GM19328 (cell line): ENCODE measurements at regions not wholly inside any gene's neighbourhood (a gene's known extent, or its start where the extent isn't known, plus 50 kb on each side); places are given as distances from the start of the nearest gene placed in this dataset.

Experiments used
- ATAC-seq: cut with Tn5 transposase; IDR thresholded peaks from one replicate; pipeline ENCODE4 v1.9.1; 2021; ENCODE audit warnings: mild to moderate bottlenecking, moderate library complexity; ENCODE audit not compliant: unreplicated experiment

DNA sequence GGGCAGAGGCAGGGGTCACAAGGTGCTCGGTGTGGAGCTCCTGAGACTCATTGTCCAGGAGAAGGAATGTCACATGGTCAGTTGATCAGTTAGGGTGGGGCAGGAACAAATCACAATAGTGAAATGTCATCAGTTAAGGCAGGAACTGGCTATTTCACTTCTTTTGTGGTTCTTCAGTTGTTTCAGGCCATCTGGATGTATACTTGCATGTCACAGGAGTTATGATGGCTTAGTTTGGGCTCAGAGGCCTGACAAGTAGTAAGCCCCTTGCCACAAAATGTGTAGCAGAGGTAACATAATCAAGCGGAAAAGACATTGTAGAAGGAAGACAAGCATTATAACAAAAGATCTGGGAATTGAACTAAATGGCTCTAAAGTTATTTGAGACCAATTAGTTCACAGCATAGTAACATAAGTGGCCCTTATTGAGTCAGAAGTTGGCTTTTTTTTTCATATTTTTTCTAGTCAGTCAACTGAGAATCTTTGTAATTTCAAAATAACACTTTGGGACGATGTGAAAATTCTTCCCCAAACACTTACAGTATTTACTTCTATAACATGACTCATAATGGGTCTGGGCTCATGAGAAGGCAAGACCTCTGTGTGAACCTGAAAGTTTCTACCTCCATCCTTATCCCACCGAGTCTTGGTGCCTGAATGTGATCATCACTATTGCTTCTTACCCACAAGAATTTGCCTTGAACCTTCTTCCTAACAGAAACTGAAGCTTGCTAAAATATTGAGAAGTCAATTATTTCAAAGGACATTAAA lies 137.0 kb upstream of the DPT start:
- ATAC-seq: no peak

DNA sequence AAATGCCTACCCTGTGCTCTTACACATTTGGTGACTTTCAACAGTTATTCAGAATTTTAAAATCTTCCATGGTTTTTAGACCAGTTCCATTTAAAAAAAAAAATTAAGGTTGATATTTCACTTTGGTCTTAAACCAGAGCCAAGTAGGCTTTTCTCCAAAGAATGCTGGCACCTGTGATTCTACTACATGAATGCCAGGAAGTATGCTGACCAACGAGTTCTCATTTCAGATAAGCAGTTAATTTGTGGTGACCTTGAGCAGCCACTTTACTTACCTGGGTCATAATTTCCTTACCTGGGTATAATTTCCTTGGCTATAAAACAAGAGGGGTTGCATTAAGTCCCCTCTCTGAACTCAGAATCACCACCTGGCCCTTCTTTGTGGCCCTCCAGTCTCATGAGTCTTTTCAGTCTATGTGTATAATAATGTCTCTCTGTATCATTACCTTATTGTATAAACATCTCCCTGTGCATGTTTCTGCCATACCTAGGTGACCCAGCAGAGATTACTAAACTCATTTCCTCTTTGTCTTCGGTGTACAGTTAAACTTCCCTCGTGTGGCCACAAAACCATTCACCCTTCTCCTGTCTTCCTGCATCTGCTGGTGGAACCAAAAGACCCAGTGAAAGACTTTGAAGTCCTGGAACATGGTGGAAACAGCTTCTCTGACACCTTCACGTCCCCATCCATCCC lies 139.1 kb upstream of the DPT start:
- ATAC-seq: no peak

DNA sequence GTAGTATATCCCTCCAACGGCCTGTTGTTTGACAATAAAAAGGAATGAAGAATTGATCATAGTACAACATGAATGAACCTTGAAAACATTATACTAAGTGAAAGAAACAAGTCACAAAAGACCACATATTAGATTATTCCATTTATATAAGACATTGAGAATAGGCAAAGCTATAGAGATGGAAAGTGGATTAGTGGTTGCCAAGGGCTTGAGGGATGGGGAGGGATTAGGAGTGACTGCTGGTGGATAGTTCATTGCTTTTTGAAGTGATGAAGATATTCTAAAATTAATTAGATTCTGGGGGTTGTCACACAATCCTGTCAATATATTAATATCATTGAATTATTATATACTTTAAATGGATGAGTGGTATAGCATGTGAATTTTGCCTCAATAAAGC lies 142.5 kb upstream of the DPT start:
- ATAC-seq: no peak

DNA sequence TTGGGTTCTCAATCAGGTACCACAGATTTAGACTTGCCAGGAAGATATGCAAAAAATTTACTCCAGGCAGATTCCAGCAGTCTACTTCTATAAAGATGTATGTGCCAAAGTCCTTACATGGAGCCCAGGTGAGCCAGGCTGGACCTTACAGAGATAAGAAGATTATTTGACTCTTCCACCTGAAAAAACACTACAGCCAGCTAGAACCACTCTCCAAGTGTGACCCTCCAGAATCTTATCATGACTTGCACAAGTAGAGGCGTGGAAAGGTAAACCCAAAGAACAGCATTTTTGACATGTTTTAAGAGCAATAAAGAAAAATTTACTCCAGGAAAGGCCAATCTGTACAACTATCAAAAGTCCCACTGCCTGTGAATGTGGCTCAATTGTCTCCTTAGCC lies 146.8 kb upstream of the DPT start:
- no peak for ATAC-seq

DNA sequence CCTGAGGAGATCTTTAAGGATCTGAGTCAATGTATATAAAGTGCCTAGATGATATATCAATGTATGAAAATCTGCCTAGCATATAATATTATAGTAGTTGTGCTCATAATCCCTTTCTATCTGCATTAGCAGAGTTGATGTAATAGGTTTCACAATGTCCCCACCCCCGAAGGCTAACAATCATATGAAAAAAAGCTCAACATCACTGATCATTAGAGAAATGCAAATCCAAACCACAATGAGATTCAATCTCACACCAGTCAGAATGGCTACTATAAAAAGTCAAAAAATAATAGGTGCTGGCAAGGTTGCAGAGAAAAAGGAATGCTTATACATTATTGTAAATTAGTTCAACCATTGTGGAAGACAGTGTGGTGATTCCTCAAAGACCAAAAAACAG lies 147.8 kb upstream of the DPT start:
- ATAC-seq: no peak

DNA sequence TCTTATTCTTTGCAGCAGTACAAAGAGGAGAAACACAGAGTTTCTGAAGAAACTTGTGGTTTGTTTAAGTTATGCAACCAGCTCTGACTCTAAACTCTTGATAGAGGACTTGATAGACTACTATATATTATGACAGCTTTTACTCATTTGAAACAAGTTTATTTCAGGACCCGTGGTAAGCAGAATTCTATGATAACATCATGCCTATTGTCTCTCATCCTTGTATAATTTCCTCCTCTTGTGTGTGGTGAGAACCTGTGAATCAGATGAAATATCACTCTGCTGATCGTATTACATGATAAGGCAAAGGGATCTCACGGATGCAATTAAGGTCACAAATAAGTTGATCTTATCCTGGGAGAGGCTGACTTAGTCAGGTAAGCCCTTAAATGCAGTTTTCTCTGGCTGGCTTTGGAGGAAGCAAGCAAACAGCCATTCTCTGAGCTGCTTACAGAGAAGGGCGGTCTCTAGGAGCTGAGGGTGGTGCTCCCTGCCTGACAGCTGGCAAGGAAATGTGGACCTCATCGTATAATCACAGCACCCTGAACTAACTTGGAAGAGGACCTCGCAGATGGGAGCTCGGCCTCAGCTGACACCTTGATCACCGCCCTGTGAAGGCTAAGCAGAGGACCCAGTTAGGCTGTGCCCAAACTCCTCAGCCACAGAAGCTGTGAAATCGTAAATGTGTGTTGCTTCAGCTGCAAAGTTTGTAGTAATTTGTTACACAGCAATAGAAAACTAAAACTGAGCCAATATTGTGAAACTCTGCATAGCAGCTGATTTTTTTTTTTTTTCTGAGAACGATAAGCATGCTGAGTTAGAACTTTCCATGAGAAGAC lies 151.1 kb upstream of the DPT start:
- no peak for ATAC-seq

DNA sequence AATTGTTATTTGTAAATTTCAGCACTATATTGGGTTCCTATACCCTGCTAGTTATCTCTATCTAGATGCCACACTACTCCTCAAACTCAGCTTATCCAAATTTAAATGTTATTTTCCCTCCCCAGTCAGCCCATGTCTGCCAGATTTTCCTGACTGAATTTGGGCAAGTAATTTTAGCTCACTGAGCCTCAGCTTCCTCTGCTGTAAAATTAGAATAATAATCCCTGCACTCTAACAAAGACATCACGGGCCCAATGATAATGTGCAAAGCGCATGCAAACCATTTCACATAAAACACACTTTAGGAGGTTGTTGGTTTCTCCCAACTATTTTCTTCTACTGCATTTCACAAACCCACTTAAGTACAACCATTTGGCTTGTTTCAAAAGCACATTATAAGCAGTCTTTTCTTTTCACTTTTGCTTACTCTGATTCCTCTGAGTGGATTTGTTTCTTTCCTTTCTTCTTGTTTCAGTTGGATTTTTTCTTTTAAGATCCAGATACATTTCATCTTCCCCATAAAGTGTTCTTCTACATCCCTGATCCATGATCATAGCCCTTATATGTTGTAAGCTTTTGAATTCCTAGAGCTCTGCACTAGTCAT lies 152.8 kb upstream of the DPT start:
- ATAC-seq: no peak

DNA sequence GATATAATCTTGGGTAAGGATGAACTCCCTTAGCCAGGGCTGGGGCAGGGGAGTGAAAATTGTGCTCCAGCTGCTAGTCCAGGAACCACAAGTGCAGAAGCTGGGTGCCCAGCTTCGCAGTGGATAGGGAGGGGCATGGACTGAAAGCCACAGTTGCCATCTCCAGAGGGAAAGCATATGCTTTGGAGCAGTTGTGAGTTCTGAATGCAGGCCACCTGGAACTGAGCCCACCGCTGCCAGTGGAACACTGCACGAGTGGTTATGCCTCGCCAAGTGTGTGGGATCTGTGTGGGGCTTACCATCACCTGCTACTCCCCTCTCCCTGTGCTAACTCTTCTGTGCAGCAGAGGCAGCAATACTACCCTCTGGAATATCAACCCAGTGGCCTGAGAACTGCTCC lies 158.4 kb upstream of the DPT start:
- no peak for ATAC-seq

DNA sequence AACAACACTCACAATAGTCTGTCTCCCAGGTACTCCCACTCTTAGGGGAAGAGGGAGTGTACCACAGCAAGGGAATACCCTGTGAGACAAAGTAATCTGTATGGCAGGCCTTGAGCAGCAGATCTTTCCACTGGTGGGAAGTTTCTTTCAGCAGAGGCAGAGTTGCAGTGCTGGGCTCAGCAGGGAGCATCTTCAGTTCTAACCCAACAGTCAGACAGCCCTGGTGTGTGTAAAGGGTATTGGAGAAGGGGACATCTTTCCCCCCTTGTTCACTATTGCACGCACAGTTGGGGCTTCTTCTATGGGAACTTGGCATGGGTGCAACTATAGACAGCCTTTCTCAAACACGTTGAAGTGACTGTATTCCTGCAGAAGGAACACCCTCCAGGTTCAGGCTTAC lies 159.4 kb upstream of the DPT start:
- no peak for ATAC-seq

DNA sequence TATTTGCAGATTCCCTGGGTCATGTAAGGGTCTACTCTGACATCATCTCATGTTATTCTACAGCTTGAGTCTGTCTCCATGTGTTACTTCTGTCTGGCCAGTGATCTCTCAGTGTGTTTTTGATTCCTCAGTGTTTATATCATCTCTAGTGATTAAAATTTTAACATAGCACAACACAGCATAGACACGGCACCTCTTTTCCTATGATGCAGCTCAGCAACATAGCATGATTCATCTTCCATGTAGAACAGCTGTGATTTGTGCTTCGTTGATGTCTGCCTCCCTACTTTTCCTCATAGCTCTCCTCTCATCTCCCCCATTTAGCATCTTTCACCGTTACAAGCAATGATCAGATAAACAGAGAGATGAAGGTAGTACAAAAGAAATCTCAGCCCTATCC lies 163.9 kb upstream of the DPT start:
- no peak for ATAC-seq

DNA sequence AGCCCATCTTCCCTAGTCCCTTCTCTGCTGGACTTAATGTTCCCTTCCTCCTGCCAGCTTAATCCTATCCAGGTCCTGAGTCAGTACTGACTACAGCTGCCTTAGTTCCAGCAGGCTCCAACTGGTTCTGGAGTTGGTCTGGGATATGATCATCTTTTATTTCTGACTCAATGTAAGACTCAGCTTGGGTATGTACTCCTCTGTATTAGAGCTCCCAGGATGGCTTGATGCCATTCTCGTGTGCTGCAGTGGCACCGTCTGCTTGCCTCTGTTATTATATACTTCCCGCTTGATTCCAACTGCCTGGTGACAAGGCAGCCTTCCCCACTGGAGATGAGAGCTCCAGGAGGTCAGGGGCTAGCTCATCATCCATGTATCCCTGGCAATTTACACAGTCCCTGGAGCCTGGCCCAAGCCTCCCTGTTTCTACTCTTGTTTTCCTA lies 164.4 kb upstream of the DPT start:
- no peak for ATAC-seq

DNA sequence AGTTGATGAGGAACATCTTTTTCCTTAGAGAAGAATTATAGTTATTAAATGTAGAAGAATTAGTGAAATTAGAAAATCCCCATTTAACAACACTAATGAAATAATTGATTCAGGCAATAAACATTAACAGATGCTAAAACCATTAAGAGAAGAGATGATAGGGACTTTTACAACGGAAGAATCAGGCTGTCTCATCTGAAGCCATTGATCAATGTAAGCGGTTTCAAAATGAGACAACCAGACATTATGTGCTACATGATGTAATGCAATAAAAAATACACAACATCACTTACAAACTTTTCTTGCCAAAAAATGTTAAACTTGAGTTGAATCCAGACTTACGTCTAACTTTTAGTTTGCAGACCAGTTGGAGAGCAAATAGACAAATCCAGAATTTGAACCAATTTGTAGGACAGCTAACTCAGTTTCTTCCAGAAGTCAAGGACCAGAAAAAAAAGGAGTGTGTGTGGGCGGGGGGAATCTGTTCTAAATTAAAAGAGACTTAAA lies 165.4 kb upstream of the DPT start:
- ATAC-seq: no peak

DNA sequence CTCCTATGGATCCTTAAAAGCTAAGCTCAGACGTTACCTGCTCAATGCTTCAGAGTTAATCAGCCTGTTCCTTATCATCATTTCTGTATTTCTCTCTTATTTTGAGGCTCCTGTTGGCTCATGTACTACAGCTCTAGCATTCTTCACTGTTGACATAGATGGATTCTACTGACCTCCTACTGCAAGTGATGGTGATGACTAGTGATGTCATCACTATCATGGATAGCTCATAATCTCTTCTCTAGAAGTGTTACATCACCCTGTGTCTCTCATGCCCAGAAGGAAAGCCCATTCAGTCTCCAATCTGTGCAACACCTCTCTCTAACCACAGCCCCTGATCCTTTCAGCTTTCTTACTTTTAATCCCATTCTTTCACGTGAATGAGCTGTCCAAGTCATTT lies 168.2 kb upstream of the DPT start:
- no peak for ATAC-seq

DNA sequence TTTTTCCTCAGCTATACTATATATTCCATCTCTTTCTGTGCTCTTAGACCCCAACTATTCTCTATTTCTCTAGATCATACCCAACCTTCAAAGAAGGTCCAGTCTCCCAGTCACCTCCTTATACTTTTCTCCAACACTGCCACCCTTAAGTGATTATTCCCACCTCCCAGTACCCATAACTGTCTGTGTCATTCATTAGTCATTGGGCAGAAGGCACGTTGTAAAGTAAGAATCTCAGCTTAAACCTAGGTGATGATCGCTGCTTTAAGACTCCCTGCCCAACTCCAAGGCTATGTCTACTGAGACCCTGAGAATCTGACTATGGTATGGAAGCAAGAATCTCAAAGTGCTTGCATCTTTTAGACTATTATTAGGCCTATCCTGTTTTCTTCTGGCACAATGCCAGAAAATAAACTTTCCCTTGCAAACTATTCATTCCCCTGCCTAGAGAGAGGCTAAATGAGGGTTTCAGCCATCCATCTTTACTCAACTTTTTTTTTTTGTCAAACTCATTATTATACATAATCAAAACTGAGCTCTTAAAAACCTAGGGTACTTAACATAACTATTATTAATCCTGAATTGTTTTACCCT lies 174.3 kb upstream of the DPT start:
- ATAC-seq: no peak

DNA sequence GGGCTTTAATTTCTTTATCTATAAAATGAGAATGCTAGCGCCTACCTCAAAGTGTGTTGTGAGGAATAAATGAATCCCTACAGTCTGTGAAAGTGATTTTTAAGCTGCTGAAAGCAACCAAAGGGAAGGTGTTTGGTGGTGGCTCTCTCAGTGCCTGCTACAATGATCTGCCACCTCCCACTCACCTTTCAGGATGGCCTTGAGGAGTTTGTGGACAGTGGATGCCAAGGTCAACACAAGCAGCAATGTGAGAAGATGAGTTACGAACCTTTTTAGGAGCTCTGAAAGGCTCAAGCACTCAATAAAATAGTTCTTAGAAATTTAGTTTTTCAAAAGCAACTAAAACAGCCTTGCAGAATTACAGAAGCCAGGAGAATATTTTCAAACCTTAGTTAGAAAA lies 176.6 kb upstream of the DPT start:
- no peak for ATAC-seq

DNA sequence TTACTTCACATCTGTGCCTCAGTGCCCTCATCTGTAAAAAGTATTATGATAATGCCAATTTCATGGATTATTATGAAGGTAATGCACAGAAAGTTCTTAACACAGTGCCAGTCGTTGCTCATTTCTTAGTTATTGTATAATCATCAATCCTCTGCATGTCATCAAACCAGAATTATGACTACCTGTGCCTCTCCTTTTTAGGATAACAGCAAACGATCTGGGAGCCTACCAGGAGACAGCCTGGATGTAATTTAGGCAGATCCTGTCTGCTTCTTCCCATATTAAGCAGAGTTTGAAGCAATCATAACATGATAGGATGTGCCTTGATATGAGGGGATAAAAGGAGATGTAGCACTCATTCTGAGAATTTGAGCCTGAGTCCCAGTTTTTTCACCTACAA lies 177.4 kb upstream of the DPT start:
- ATAC-seq: no peak

DNA sequence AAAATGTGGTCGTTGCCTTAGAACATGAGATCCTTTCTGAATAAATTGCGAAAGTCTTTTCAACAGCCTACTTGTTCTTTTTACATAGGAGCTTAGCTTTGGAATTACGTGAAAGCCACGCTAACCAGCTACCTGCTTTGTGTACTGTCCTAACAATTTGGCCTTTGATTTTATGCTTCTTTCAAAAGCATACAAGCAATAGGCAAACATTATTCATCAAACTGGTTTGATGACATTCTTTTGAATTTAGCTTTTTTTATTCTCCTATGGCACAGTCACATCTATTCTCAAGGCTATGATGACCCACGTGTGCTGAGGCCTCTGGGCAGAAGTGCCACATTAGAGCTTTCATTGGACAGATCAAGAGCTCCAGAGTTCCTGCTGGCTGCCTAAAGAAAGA lies 178.0 kb upstream of the DPT start:
- ATAC-seq: no peak

DNA sequence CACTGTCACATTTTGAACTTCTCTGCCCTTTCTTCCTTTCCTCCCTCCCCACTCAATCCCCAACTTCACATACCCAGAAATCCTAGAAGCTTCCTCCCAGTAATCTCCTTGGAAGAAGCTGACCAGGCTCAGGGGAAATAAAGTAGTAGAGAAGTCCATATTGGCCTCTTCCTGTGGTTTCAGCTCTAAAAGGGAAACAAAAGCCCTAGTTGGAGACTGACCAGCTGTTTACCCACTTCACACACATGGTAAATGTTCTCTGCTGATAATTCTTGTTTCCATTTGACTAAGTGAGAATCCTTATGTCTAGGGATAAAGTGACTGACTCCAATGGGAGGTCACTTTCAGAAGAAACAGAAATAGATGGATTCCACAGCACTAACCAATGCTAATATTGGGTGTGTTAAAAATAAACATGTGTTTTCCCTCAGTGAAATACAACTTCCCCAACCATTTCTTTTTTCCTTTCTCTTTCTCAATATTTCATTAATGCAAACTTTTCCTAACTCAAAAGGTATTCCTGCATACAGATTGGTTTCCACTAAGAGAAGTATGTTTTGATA lies 178.9 kb upstream of the DPT start:
- no peak for ATAC-seq

DNA sequence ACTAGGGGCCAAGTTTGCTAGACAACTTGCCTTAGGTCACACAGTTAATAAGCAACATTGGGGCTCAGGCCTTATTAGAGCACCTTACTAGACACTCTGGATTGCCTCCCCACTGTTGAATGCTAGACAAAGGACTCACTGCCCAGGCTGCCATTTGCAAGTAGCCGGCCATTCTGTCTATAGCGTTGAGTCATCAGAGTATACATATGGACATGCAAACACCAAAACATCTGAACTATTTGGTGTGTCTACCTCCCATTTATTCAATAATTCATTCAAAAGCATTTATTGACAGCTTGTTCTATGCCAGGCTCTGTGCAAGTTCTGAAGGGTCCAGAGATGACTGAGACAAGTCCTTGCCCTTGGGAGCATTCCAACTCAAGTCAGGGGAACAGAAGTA lies 181.4 kb upstream of the DPT start:
- ATAC-seq: no peak

DNA sequence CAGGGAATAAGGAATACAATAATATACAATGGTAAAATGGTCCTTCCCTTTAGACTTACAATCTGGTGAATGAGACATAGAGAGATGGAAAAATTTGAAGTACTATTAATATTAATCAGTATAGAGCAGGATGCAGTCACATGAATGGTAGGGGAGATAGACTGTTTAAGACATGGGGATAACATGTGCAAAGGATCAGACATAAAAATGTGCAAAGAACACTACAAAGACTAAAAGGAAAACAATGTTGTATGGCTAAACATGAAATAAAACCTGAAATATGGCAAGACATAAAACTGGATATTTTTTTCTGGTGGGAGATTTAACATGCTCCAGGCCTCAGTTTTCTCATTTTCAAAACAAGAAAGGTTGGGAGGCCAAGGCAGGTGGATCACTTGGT lies 182.4 kb upstream of the DPT start:
- no peak for ATAC-seq
